C4-2B (cell line): ENCODE measurements at regions not wholly inside any gene's neighbourhood (a gene's known extent, or its start where the extent isn't known, plus 50 kb on each side); places are given as distances from the start of the nearest gene placed in this dataset.
A peak's percentile ranks its signal among the peaks of the same experiment; 100 is the strongest.

Experiments
- ZFX ChIP-seq: fragments of 450-650 bp; IDR thresholded peaks from 2 replicates; pipeline ENCODE4 v1.6.1; 2017
- TF ChIP-seq, protein P1 (sequence below): fragments of 450-650 bp; conservative IDR thresholded peaks from 2 replicates; pipeline ENCODE4 v1.5.1; 2017; ENCODE audit warnings: mild to moderate bottlenecking

DNA sequence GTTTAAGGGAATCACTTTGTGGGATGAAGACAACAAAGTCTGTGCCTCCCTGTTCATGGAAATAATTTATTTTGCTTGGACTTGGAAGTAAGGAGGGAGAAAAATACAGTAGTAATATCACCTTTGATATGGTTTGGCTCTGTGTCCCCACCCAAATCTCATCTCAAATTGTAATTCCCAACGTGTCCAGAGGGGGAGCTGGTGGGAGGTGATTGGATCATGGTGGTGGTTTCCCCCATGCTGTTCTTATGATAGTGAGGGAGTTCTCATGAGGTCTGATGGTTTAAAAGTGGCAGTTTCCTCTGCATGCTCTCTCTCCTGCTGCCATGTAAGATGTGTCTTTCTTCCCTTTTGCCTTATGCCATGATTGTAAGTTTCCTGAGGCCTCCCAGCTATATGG lies 460.7 kb downstream of the NOVA1 start:
- TF ChIP-seq, protein P1, sequence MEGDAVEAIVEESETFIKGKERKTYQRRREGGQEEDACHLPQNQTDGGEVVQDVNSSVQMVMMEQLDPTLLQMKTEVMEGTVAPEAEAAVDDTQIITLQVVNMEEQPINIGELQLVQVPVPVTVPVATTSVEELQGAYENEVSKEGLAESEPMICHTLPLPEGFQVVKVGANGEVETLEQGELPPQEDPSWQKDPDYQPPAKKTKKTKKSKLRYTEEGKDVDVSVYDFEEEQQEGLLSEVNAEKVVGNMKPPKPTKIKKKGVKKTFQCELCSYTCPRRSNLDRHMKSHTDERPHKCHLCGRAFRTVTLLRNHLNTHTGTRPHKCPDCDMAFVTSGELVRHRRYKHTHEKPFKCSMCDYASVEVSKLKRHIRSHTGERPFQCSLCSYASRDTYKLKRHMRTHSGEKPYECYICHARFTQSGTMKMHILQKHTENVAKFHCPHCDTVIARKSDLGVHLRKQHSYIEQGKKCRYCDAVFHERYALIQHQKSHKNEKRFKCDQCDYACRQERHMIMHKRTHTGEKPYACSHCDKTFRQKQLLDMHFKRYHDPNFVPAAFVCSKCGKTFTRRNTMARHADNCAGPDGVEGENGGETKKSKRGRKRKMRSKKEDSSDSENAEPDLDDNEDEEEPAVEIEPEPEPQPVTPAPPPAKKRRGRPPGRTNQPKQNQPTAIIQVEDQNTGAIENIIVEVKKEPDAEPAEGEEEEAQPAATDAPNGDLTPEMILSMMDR = peak; percentile 44
- no peak for TF ChIP-seq ZFX
